HEK293T (cell line): ENCODE measurements at regions not wholly inside any gene's neighbourhood (a gene's known extent, or its start where the extent isn't known, plus 50 kb on each side); places are given as distances from the start of the nearest gene placed in this dataset.

Experiments
- CTBP1 ChIP-seq: fragments of 450-650 bp; IDR thresholded peaks from 2 replicates; pipeline ENCODE4 v1.6.1; 2016; ENCODE audit warnings: borderline replicate concordance
- FOXM1 ChIP-seq: fragments of 450-650 bp; IDR thresholded peaks from 2 replicates; pipeline ENCODE4 v1.6.1; 2017; ENCODE audit warnings: mild to moderate bottlenecking, borderline replicate concordance
- HDGF ChIP-seq: fragments of 450-650 bp; IDR thresholded peaks from 2 replicates; pipeline ENCODE4 v1.6.1; 2017; ENCODE audit warnings: antibody characterized with exemption, borderline replicate concordance
- NFRKB ChIP-seq: fragments of 450-650 bp; IDR thresholded peaks from 2 replicates; pipeline ENCODE4 v1.6.1; 2016; ENCODE audit warnings: mild to moderate bottlenecking, moderate library complexity
- SUZ12 ChIP-seq: fragments of 450-650 bp; IDR thresholded peaks from 2 replicates; pipeline ENCODE4 v1.6.1; 2016; ENCODE audit warnings: mild to moderate bottlenecking
- TARDBP ChIP-seq: fragments of 450-650 bp; IDR thresholded peaks from 2 replicates; pipeline ENCODE4 v1.6.1; 2016

- no peak for TF ChIP-seq CTBP1
- TF ChIP-seq NFRKB = no peak
- no peak for TF ChIP-seq TARDBP
- no peak for TF ChIP-seq HDGF
- no peak for TF ChIP-seq FOXM1
- no peak for TF ChIP-seq SUZ12
Observed at GRCh38 chr16:50467559-50467942, 80.6 kb upstream of the NKD1 start.
